ENCODE measurements at regions not wholly inside any gene's neighbourhood (a gene's known extent, or its start where the extent isn't known, plus 50 kb on each side); places are given as distances from the start of the nearest gene placed in this dataset.

- H4K20me1 ChIP-seq (ENCODE audit: insufficient read depth, low read length), result no peaks in the 10 kb centered on the region
- BruUV-seq (replicated peaks), result no TSS peak
- H3K36me3 ChIP-seq (ENCODE audit: insufficient read depth, low read length), result no peaks in the 10 kb centered on the region
- no peak overlapping the region for H3K4me3 ChIP-seq (ENCODE audit: low read depth, low read length, poor library complexity, severe bottlenecking)
- intact Hi-C loops (cut with micrococcal nuclease; ENCODE audit: unreplicated experiment), result no loop called here
- ChIA-PET CTCF (ENCODE audit: unreplicated experiment) (interaction anchor here (0.8 kb wide), 1 partner anchor 17 kb away, joined by 4 read pairs; no protein-coding TSS in a partner anchor), POLR2A (no interaction called here)
- TF ChIP-seq CTCF (conservative IDR thresholded peaks at IDR 0.05; ENCODE audit: low read length) (no peak), EZH2phosphoT487 (IDR thresholded peaks at IDR 0.05; ENCODE audit: borderline replicate concordance, low read depth, low read length) (no peak)
- H3K9me3 ChIP-seq (ENCODE audit: low read length), result no peaks in the 10 kb centered on the region
- DNase-seq (ENCODE audit: low spot score), result no peak
- no peak overlapping the region for H3K27ac ChIP-seq (ENCODE audit: low read depth, low read length, poor library complexity, severe bottlenecking)
- no peaks in the 10 kb centered on the region for H3K4me1 ChIP-seq (ENCODE audit: insufficient read depth, low read length, poor library complexity, severe bottlenecking)
- no peak overlapping the region for H2AFZ ChIP-seq (ENCODE audit: low read length)
- no peak overlapping the region for H3K4me2 ChIP-seq (ENCODE audit: low read length)
- no peaks in the 10 kb centered on the region for H3K9me2 ChIP-seq (ENCODE audit: insufficient read depth, low read length)
- no peaks in the 10 kb centered on the region for H3K79me2 ChIP-seq (ENCODE audit: insufficient read depth, low read depth, low read length)
Observed at GRCh38 chr4:66974665-66975064, 570.6 kb downstream of the CENPC start.

DNA sequence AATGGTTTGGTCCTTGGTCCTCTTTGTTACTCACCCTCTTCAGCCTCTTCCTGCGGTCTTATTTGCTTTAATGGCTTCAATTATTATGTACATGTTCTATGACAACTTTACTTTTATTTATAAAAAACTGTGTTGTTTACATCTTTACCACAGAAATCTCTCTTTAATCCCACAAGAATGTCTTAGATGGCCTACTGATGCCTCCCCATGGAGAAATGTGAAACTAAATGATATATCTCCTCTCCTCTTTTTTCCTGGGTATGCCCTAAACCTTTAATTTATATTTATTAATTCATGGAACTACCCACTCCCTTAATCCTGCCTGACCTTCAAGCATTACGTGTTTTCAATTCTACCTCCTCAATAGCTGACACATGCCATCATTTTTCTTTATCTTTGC, 573.2 kb downstream of the CENPC start:
- CTCF ChIA-PET (ENCODE audit: unreplicated experiment), result no interaction called here
- intact Hi-C loops (cut with micrococcal nuclease; ENCODE audit: unreplicated experiment), result no loop called here
- TF ChIP-seq CTCF (conservative IDR thresholded peaks at IDR 0.05; ENCODE audit: low read length) (no peak), EZH2phosphoT487 (IDR thresholded peaks at IDR 0.05; ENCODE audit: borderline replicate concordance, low read depth, low read length) (no peak)

GRCh38 chr4:66964467-66964866, 580.8 kb downstream of the CENPC start:
- Histone ChIP-seq H3K36me3 (ENCODE audit: insufficient read depth, low read length) (no peaks in the 10 kb centered on the region), H2AFZ (ENCODE audit: low read length) (no peak overlapping the region), H3K27ac (ENCODE audit: low read depth, low read length, poor library complexity, severe bottlenecking) (no peak overlapping the region), H3K4me1 (ENCODE audit: insufficient read depth, low read length, poor library complexity, severe bottlenecking) (no peaks in the 10 kb centered on the region), H3K79me2 (ENCODE audit: insufficient read depth, low read depth, low read length) (no peaks in the 10 kb centered on the region), H4K20me1 (ENCODE audit: insufficient read depth, low read length) (no peaks in the 10 kb centered on the region), H3K4me2 (ENCODE audit: low read length) (no peak overlapping the region), H3K4me3 (ENCODE audit: low read depth, low read length, poor library complexity, severe bottlenecking) (no peak overlapping the region), H3K9me2 (ENCODE audit: insufficient read depth, low read length) (no peaks in the 10 kb centered on the region), H3K9me3 (ENCODE audit: low read length) (no peaks in the 10 kb centered on the region)
- DNase-seq (ENCODE audit: low spot score), result no peak
- intact Hi-C loops (cut with micrococcal nuclease; ENCODE audit: unreplicated experiment), result no loop called here
- no TSS peak for BruUV-seq (replicated peaks)
- ChIA-PET POLR2A (interaction anchor here (0.6 kb wide), 1 partner anchor 481 kb away, joined by 3 read pairs; no protein-coding TSS in a partner anchor), CTCF (ENCODE audit: unreplicated experiment) (no interaction called here)
- no peak for TF ChIP-seq EZH2phosphoT487 (IDR thresholded peaks at IDR 0.05; ENCODE audit: borderline replicate concordance, low read depth, low read length)
- TF ChIP-seq CTCF (conservative IDR thresholded peaks at IDR 0.05; ENCODE audit: low read length), result no peak

More for the DNA sequence above, 573.2 kb downstream of the CENPC start:
- Histone ChIP-seq H2AFZ (ENCODE audit: low read length) (no peak overlapping the region), H3K9me3 (ENCODE audit: low read length) (no peaks in the 10 kb centered on the region), H3K79me2 (ENCODE audit: insufficient read depth, low read depth, low read length) (no peaks in the 10 kb centered on the region), H3K27ac (ENCODE audit: low read depth, low read length, poor library complexity, severe bottlenecking) (no peak overlapping the region), H4K20me1 (ENCODE audit: insufficient read depth, low read length) (no peaks in the 10 kb centered on the region), H3K4me3 (ENCODE audit: low read depth, low read length, poor library complexity, severe bottlenecking) (no peak overlapping the region), H3K4me2 (ENCODE audit: low read length) (no peak overlapping the region), H3K36me3 (ENCODE audit: insufficient read depth, low read length) (no peaks in the 10 kb centered on the region), H3K4me1 (ENCODE audit: insufficient read depth, low read length, poor library complexity, severe bottlenecking) (no peaks in the 10 kb centered on the region), H3K9me2 (ENCODE audit: insufficient read depth, low read length) (no peaks in the 10 kb centered on the region)
- BruUV-seq (replicated peaks), result no TSS peak
- no peak for DNase-seq (ENCODE audit: low spot score)
- POLR2A ChIA-PET, result interaction anchor here (0.5 kb wide), 1 partner anchor 22 kb away, joined by 3 read pairs; no protein-coding TSS in a partner anchor

All from OCI-LY7 (cell line).